ENCODE measurements at regions not wholly inside any gene's neighbourhood (a gene's known extent, or its start where the extent isn't known, plus 50 kb on each side); places are given as distances from the start of the nearest gene placed in this dataset.

DNA sequence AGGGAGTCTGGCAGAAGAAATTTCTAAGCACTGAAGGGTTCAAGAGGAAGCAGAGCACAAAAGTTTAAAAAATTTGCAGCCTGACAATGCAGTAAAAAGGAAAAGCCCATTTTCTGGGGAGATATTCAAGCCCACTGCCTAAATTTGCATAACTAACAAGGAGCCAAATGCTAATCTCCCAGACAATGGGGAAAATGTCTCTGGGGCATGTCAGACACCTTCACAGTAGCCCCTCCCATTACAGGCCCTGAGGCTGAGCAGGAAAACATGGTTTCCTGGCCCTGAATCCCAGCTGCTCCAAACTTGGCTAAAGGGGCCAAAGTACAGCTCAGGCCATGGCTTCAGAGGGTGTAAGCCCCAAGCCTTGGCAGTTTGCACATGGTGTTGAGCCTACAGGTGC, 908.5 kb upstream of the MANEA start:
- no peak for DNase-seq (ENCODE audit: low read depth)
- no peak overlapping the region for H3K4me3 ChIP-seq (ENCODE audit: low read depth, low read length)
- TF ChIP-seq, protein P1, sequence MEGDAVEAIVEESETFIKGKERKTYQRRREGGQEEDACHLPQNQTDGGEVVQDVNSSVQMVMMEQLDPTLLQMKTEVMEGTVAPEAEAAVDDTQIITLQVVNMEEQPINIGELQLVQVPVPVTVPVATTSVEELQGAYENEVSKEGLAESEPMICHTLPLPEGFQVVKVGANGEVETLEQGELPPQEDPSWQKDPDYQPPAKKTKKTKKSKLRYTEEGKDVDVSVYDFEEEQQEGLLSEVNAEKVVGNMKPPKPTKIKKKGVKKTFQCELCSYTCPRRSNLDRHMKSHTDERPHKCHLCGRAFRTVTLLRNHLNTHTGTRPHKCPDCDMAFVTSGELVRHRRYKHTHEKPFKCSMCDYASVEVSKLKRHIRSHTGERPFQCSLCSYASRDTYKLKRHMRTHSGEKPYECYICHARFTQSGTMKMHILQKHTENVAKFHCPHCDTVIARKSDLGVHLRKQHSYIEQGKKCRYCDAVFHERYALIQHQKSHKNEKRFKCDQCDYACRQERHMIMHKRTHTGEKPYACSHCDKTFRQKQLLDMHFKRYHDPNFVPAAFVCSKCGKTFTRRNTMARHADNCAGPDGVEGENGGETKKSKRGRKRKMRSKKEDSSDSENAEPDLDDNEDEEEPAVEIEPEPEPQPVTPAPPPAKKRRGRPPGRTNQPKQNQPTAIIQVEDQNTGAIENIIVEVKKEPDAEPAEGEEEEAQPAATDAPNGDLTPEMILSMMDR (IDR thresholded peaks at IDR 0.05; ENCODE audit: low read depth, low read length, missing control alignments) = no peak

DNA sequence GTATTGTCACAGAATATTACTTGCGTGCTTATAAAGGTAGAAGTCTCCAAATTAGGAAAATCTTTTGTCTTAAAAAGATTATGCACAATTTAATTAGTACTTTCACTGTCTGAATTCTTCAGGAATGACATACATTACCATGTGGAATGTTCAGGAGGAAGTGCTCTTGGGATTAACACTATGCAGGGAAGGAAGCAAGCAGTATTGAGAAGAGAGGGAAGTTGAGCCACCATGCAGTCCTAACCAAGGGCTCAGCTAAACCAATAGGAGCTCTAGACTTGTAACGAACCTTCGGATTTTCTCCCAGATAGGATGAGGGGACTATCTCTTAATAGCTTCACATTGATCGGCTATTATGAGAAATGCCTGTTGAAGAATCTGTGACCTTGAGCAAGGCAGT, 918.4 kb upstream of the MANEA start:
- TF ChIP-seq, protein P1 (IDR thresholded peaks at IDR 0.05; ENCODE audit: low read depth, low read length, missing control alignments) = no peak

DNA sequence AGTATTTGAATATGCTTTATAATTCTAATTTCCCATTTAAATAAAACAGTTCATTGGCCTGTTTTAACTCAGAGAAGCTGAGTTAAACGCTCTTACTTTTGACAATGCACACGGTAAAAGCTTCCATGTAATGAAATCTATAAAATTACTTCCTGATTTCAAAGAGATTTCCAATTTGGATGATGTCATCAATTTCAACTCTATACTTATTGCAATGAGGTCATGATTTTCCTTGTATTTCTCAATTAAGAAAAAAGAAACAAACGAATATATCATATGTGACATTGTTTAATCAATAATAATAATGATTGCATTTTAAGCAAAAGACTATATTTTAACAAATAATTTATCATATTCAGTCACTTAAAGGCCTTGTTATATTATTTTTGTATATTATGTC, 926.1 kb upstream of the MANEA start:
- no peak overlapping the region for H3K4me3 ChIP-seq (ENCODE audit: low read depth, low read length)
- no peak for DNase-seq (ENCODE audit: low read depth)
- TF ChIP-seq, protein P1 (IDR thresholded peaks at IDR 0.05; ENCODE audit: low read depth, low read length, missing control alignments) = no peak

More for the DNA sequence above, 918.4 kb upstream of the MANEA start:
- DNase-seq (ENCODE audit: low read depth) = no peak
- no peak overlapping the region for H3K4me3 ChIP-seq (ENCODE audit: low read depth, low read length)

DNA sequence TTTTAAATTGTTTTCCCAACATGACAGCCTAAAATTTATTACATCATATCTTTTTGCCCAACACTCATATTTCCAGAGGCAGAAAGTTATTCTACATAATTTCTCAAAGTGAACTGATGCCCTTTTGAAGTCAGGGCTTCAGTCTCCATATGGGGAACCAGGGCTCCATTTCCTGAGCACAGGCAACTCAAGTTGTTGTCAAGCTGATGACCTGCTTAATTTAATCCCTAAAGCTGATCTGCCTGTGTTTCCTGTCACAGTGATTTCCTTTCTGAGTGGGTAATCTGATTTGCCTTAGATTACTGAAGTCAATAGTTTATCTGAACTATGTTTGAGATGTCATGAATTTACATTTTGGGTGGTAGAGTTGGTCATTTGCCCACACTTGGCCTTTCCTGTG, 932.1 kb upstream of the MANEA start:
- TF ChIP-seq, protein P1 (IDR thresholded peaks at IDR 0.05; ENCODE audit: low read depth, low read length, missing control alignments) = no peak
- H3K4me3 ChIP-seq (ENCODE audit: low read depth, low read length) = no peak overlapping the region
- no peak for DNase-seq (ENCODE audit: low read depth)

DNA sequence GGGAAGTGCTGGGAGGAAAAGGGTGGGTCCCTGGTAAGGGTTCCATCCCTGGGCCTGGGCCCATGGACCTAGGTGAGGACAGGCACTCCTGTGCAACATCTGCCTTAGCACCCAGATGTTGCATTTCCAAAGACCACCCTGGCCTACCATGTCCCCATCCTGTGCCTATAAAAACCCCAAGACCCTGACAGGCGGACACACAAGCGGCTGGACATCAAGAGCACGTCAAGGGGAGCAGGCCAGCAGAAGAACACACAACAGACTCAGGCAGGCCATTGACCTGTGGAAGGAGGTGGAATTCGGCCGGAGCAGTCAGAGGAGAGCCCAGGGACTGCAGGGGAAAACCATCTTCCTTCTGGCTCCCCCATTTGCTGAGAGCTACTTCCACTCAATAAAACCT, 937.8 kb upstream of the MANEA start:
- DNase-seq (ENCODE audit: low read depth) = no peak
- H3K4me3 ChIP-seq (ENCODE audit: low read depth, low read length) = no peak overlapping the region
- TF ChIP-seq, protein P1 (IDR thresholded peaks at IDR 0.05; ENCODE audit: low read depth, low read length, missing control alignments) = no peak

DNA sequence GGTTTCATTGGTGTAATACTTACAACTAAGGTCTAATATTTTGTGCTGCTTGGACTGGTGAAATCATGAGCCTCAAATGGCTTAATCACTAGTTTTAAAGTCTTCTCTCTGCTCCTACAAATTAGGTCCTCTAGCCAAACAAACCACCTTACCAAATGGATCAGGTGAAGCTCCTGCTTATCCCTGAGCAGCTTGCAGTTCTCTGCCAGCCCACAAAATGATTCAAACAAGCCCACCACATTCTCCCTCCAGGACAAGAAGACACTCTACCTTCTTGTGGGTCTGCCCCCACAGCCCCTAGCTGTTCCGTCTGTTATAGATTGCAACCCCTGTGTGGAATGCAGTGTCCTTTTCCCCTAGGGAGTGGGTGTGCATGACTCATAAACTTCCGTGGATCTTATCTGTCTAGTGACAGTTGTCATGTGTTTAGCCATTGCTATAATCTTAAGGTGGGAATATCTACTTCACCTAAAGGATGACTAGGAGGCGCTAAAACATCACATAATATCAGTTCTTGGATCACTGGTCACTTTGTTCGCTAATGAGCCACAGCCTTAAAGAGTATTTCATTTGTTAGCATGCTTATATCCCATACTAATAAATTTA, 940.5 kb upstream of the MANEA start:
- TF ChIP-seq, protein P1 (IDR thresholded peaks at IDR 0.05; ENCODE audit: low read depth, low read length, missing control alignments) = no peak
- no peak overlapping the region for H3K4me3 ChIP-seq (ENCODE audit: low read depth, low read length)
- no peak for DNase-seq (ENCODE audit: low read depth)

DNA sequence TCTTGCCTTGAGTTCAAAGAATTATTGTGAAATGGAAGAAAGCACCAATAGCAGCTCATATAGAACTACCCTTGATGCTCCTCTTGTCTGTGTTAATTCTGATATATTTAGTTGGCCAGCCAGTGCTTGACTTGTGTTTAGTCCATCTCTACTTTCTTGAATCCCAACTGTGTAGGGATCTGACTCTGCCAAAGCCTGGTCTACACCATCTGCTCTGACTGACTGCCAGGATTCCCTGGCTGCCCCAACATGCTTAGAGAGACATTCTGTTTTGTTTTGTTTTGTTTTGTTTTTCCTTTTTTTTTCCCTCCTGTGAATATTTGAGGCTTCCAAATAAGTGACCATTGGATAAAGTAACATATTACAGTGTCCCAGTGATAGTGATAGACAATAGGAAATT, 953.7 kb upstream of the MANEA start:
- no peak for DNase-seq (ENCODE audit: low read depth)
- H3K4me3 ChIP-seq (ENCODE audit: low read depth, low read length) = no peak overlapping the region
- TF ChIP-seq, protein P1 (IDR thresholded peaks at IDR 0.05; ENCODE audit: low read depth, low read length, missing control alignments) = no peak

All from GM12864 (cell line).